ENCODE measurements at regions not wholly inside any gene's neighbourhood (a gene's known extent, or its start where the extent isn't known, plus 50 kb on each side); places are given as distances from the start of the nearest gene placed in this dataset.

GRCh38 chr2:22890132-22890531 is 494.8 kb upstream of the KLHL29 start:
- DNase-seq (ENCODE audit: low read depth) = no peak
- TF ChIP-seq CTCF (conservative IDR thresholded peaks at IDR 0.05; ENCODE audit: low read length) = no peak
- no peak overlapping the region for H3K4me3 ChIP-seq (ENCODE audit: low read length)

GRCh38 chr2:22893761-22894517 is 491.0 kb upstream of the KLHL29 start:
- H3K4me3 ChIP-seq (ENCODE audit: low read length) = no peak overlapping the region
- TF ChIP-seq CTCF (conservative IDR thresholded peaks at IDR 0.05; ENCODE audit: low read length) = no peak
- no peak for DNase-seq (ENCODE audit: low read depth)

DNA sequence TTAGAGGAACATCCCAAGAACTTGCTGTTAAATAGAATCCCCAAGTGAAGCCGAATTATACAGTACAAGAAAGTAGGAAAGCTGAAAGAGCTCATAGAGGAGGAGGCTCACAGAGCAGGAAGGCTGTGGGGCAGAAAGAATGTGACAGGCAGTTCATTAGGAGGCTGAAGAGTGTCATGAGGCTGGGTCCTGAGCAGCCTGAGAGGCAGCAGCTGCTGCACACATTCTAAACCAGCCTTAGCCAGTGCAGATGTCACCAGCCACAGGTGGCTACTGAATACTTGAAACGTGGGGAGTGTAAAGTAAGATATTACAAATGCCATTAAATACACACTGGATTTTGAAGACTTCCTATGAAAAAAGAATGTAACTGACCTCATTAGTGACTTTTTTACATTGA is 490.2 kb upstream of the KLHL29 start:
- no peak for DNase-seq (ENCODE audit: low read depth)
- TF ChIP-seq CTCF (conservative IDR thresholded peaks at IDR 0.05; ENCODE audit: low read length) = no peak
- no peak overlapping the region for H3K4me3 ChIP-seq (ENCODE audit: low read length)

DNA sequence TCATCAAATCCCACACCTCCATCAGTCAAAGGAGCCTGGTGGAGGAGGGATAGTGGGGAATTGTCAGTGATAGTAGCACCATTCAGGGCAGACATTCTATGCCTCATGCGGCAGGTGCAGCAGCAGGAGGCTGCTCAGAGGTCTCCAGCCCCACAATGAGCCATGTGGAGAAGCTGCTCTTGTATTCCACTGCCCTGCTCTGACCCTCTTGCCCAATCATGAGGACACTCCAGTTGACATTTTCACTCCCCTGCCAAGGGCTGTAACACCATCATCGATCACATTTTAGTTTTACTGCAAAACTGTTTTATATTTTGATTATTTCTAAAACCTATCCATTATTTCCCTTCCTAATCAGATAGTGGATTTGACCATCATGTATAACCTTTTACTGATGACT is 487.6 kb upstream of the KLHL29 start:
- no peak overlapping the region for H3K4me3 ChIP-seq (ENCODE audit: low read length)
- no peak for TF ChIP-seq CTCF (conservative IDR thresholded peaks at IDR 0.05; ENCODE audit: low read length)
- DNase-seq (ENCODE audit: low read depth) = no peak

GRCh38 chr2:22900674-22901073 is 484.3 kb upstream of the KLHL29 start:
- no peak for TF ChIP-seq CTCF (conservative IDR thresholded peaks at IDR 0.05; ENCODE audit: low read length)
- DNase-seq (ENCODE audit: low read depth) = no peak
- H3K4me3 ChIP-seq (ENCODE audit: low read length) = no peak overlapping the region

DNA sequence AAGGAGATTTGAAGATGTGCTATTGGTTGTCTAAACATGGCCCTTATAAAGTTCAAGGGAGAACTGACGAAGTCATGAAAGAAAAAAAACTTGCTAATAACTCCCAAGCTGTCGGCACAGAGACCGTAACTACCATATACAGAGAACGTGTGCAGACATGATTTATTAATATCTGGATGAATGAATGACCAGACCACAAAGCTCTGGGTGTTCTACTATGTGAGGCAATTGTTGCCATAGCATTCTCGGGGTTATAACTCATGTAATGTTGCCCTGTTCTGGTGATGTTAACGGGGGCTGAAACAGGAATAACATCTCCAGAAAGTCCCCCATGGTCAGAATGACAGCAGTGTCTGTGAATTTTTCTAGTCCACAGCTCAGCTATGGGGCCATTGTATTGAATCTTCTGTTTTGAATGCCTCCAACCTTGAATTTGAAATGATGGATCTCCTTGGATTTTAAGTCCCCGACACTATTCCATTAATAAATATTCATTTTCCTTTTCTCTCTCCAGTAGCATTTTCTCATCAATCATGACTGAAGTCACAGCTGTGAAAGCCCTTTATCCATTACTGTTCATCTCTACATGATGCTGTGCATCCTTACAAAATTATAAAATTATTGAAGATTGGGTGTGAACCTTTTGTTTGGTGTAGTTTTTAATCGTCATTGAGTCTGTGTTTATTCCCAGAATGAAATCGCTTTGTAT is 483.4 kb upstream of the KLHL29 start:
- DNase-seq (ENCODE audit: low read depth) = no peak
- no peak overlapping the region for H3K4me3 ChIP-seq (ENCODE audit: low read length)
- no peak for TF ChIP-seq CTCF (conservative IDR thresholded peaks at IDR 0.05; ENCODE audit: low read length)

- TF ChIP-seq CTCF (conservative IDR thresholded peaks at IDR 0.05; ENCODE audit: low read length) = no peak
Measured at GRCh38 chr2:22902180-22902550, 482.8 kb upstream of the KLHL29 start.

More at GRCh38 chr2:22902180-22902550, 482.8 kb upstream of the KLHL29 start:
- no peak overlapping the region for H3K4me3 ChIP-seq (ENCODE audit: low read length)
- no peak for DNase-seq (ENCODE audit: low read depth)

Data from AG10803 (cell line).